ENCODE measurements at regions not wholly inside any gene's neighbourhood (a gene's known extent, or its start where the extent isn't known, plus 50 kb on each side); places are given as distances from the start of the nearest gene placed in this dataset.

GRCh38 chr5:116970318-116970717 lies 395.7 kb upstream of the SEMA6A start:
- H3K4me3 ChIP-seq (ENCODE audit: low read depth, low read length): no peak overlapping the region
- no peak for TF ChIP-seq CTCF (IDR thresholded peaks at IDR 0.05; ENCODE audit: low read depth, low read length, missing control alignments)
- in situ Hi-C loops (cut with HindIII; ENCODE audit: low sequenced_read_pairs): no loop called here
- no peak for DNase-seq (ENCODE audit: low read depth)

- in situ Hi-C loops (cut with HindIII; ENCODE audit: low sequenced_read_pairs): no loop called here
- no peak for TF ChIP-seq CTCF (IDR thresholded peaks at IDR 0.05; ENCODE audit: low read depth, low read length, missing control alignments)
- no peak for DNase-seq (ENCODE audit: low read depth)
- H3K4me3 ChIP-seq (ENCODE audit: low read depth, low read length): no peak overlapping the region
Measured at GRCh38 chr5:116964438-116964837, 389.8 kb upstream of the SEMA6A start.

- no peak for DNase-seq (ENCODE audit: low read depth)
- no peak overlapping the region for H3K4me3 ChIP-seq (ENCODE audit: low read depth, low read length)
- in situ Hi-C loops (cut with HindIII; ENCODE audit: low sequenced_read_pairs): no loop called here
- TF ChIP-seq CTCF (IDR thresholded peaks at IDR 0.05; ENCODE audit: low read depth, low read length, missing control alignments): no peak
Measured at GRCh38 chr5:116961021-116961420, 386.4 kb upstream of the SEMA6A start.

- DNase-seq (ENCODE audit: low read depth): no peak
- no peak for TF ChIP-seq CTCF (IDR thresholded peaks at IDR 0.05; ENCODE audit: low read depth, low read length, missing control alignments)
- in situ Hi-C loops (cut with HindIII; ENCODE audit: low sequenced_read_pairs): no loop called here
- H3K4me3 ChIP-seq (ENCODE audit: low read depth, low read length): no peak overlapping the region
Measured at GRCh38 chr5:116959843-116960242, 385.2 kb upstream of the SEMA6A start.

- TF ChIP-seq CTCF (IDR thresholded peaks at IDR 0.05; ENCODE audit: low read depth, low read length, missing control alignments): no peak
- no peak overlapping the region for H3K4me3 ChIP-seq (ENCODE audit: low read depth, low read length)
- in situ Hi-C loops (cut with HindIII; ENCODE audit: low sequenced_read_pairs): no loop called here
- no peak for DNase-seq (ENCODE audit: low read depth)
Measured at GRCh38 chr5:116953251-116953930, 378.8 kb upstream of the SEMA6A start.

- no peak overlapping the region for H3K4me3 ChIP-seq (ENCODE audit: low read depth, low read length)
- DNase-seq (ENCODE audit: low read depth): no peak
- in situ Hi-C loops (cut with HindIII; ENCODE audit: low sequenced_read_pairs): no loop called here
- no peak for TF ChIP-seq CTCF (IDR thresholded peaks at IDR 0.05; ENCODE audit: low read depth, low read length, missing control alignments)
Measured at GRCh38 chr5:116951219-116951618, 376.6 kb upstream of the SEMA6A start.
